WTC11 (cell line): ENCODE measurements at regions not wholly inside any gene's neighbourhood (a gene's known extent, or its start where the extent isn't known, plus 50 kb on each side); places are given as distances from the start of the nearest gene placed in this dataset.

Source experiments
- ATAC-seq: fragments of 200-7000 bp; cut with Tn5 transposase; 2 replicates; pipeline ENCODE4 v1.10.0; 2021; ENCODE audit warnings: mild to moderate bottlenecking, moderate library complexity
- CTCF ChIA-PET: fragments of 300-600 bp; sonication (Branson Sonifier 250); formaldehyde crosslinking; loops from one replicate; lab custom pipeline; 2021; ENCODE audit warnings: antibody characterized with exemption; lab: Charles Lee
- POLR2A ChIA-PET: fragments of 350-600 bp; sonication (Branson Sonifier 250); formaldehyde crosslinking; loops from one replicate; lab custom pipeline; 2021; ENCODE audit warnings: antibody characterized with exemption; lab: Charles Lee
- DNase-seq: peaks from one replicate; pipeline ENCODE4 v3.0.0; 2021; ENCODE audit warnings: low spot score
- H3K27ac Mint-ChIP-seq: 2 replicates; pipeline ENCODE4 v1.8.0; 2021; ENCODE audit warnings: mixed read lengths
- H3K27me3 Mint-ChIP-seq: 2 replicates; pipeline ENCODE4 v1.8.0; 2021; ENCODE audit warnings: low read depth, mild to moderate bottlenecking, moderate library complexity, mixed read lengths
- H3K36me3 Mint-ChIP-seq: 2 replicates; pipeline ENCODE4 v1.8.0; 2021; ENCODE audit warnings: mixed read lengths
- H3K4me1 Mint-ChIP-seq: 2 replicates; pipeline ENCODE4 v1.8.0; 2022; ENCODE audit warnings: mixed read lengths
- H3K4me3 Mint-ChIP-seq: 2 replicates; pipeline ENCODE4 v1.8.0; 2021; ENCODE audit warnings: mild to moderate bottlenecking, moderate library complexity, mixed read lengths
- H3K9me3 Mint-ChIP-seq: 2 replicates; pipeline ENCODE4 v1.8.0; 2021; ENCODE audit warnings: mixed read lengths
- ATF1 ChIP-seq: sonication (generic); formaldehyde crosslinking; IDR thresholded peaks from 2 replicates; pipeline ENCODE4 v1.8.1; 2023; ENCODE audit warnings: mild to moderate bottlenecking, moderate library complexity, missing genetic modification reagents
- ATF2 ChIP-seq: sonication (generic); formaldehyde crosslinking; IDR thresholded peaks from 2 replicates; pipeline ENCODE4 v1.8.1; 2022; ENCODE audit warnings: low read depth, missing genetic modification reagents, borderline replicate concordance
- CREB1 ChIP-seq: sonication (generic); formaldehyde crosslinking; IDR thresholded peaks from 2 replicates; pipeline ENCODE4 v1.8.0; 2023; ENCODE audit warnings: mild to moderate bottlenecking, missing genetic modification reagents
- ELF4 ChIP-seq: sonication (generic); formaldehyde crosslinking; IDR thresholded peaks from 2 replicates; pipeline ENCODE4 v1.8.1; 2022; ENCODE audit warnings: low read depth, mild to moderate bottlenecking, moderate library complexity, missing genetic modification reagents
- ESRRA ChIP-seq: sonication (generic); formaldehyde crosslinking; IDR thresholded peaks from 2 replicates; pipeline ENCODE4 v1.8.1; 2022; ENCODE audit warnings: mild to moderate bottlenecking, missing genetic modification reagents, borderline replicate concordance
- FOXK1 ChIP-seq: sonication (generic); formaldehyde crosslinking; IDR thresholded peaks from 2 replicates; pipeline ENCODE4 v1.8.0; 2022; ENCODE audit warnings: mild to moderate bottlenecking, moderate library complexity, missing genetic modification reagents
- JAZF1 ChIP-seq: fragments of 250-450 bp; sonication (Bioruptor Pico); IDR thresholded peaks from 2 replicates; pipeline ENCODE4 v1.9.0; 2021; ENCODE audit warnings: moderate library complexity, mild to moderate bottlenecking, inconsistent platforms
- KAT7 ChIP-seq: sonication (generic); formaldehyde crosslinking; IDR thresholded peaks from 2 replicates; pipeline ENCODE4 v1.8.1; 2023; ENCODE audit warnings: missing genetic modification reagents, mild to moderate bottlenecking, borderline replicate concordance
- NFATC4 ChIP-seq: fragments of 250-450 bp; sonication (Bioruptor Pico); IDR thresholded peaks from 2 replicates; pipeline ENCODE4 v1.9.0; 2021; ENCODE audit warnings: mild to moderate bottlenecking
- NFE2L1 ChIP-seq: sonication (generic); formaldehyde crosslinking; IDR thresholded peaks from 2 replicates; pipeline ENCODE4 v1.8.1; 2023; ENCODE audit warnings: missing genetic modification reagents
- RELA ChIP-seq: sonication (generic); formaldehyde crosslinking; IDR thresholded peaks from 2 replicates; pipeline ENCODE4 v1.8.1; 2022; ENCODE audit warnings: missing genetic modification reagents, mild to moderate bottlenecking, borderline replicate concordance
- TCF7 ChIP-seq: sonication (generic); formaldehyde crosslinking; IDR thresholded peaks from 2 replicates; pipeline ENCODE4 v1.8.0; 2022; ENCODE audit warnings: mild to moderate bottlenecking, low read depth, missing genetic modification reagents, moderate library complexity
- USF2 ChIP-seq: sonication (generic); formaldehyde crosslinking; IDR thresholded peaks from 2 replicates; pipeline ENCODE4 v1.8.1; 2023; ENCODE audit warnings: mild to moderate bottlenecking, missing genetic modification reagents, moderate library complexity
- ZNF425 ChIP-seq: fragments of 250-450 bp; sonication (Bioruptor Pico); conservative IDR thresholded peaks from 2 replicates; pipeline ENCODE4 v1.9.0; 2021; ENCODE audit warnings: mild to moderate bottlenecking
- ZNF671 ChIP-seq: fragments of 250-450 bp; sonication (Bioruptor Pico); IDR thresholded peaks from 2 replicates; pipeline ENCODE4 v1.8.0; 2021; ENCODE audit warnings: mild to moderate bottlenecking
- TF ChIP-seq, protein P1 (sequence below): sonication (generic); formaldehyde crosslinking; conservative IDR thresholded peaks from 2 replicates; pipeline ENCODE4 v1.8.1; 2022; ENCODE audit warnings: mild to moderate bottlenecking, missing genetic modification reagents
- TF ChIP-seq, protein P2 (sequence below): sonication (generic); formaldehyde crosslinking; conservative IDR thresholded peaks from 2 replicates; pipeline ENCODE4 v1.8.1; 2023; ENCODE audit warnings: mild to moderate bottlenecking, low read depth, missing genetic modification reagents, moderate library complexity
- TF ChIP-seq, protein P3 (sequence below): sonication (generic); formaldehyde crosslinking; IDR thresholded peaks from 2 replicates; pipeline ENCODE4 v1.8.0; 2022; ENCODE audit warnings: mild to moderate bottlenecking, missing genetic modification reagents
- TF ChIP-seq, protein P4 (sequence below): fragments of 250-450 bp; sonication (Bioruptor Pico); IDR thresholded peaks from 2 replicates; pipeline ENCODE4 v1.9.0; 2021; ENCODE audit warnings: mild to moderate bottlenecking
- TF ChIP-seq, protein P5 (sequence below): sonication (generic); formaldehyde crosslinking; IDR thresholded peaks from 2 replicates; pipeline ENCODE4 v1.8.1; 2022; ENCODE audit warnings: low read depth, mild to moderate bottlenecking, moderate library complexity, missing genetic modification reagents, borderline replicate concordance

- ChIA-PET CTCF (no interaction called here), POLR2A (no interaction called here)
- Mint-ChIP-seq H3K27me3 (peaks cover 6% of the 10 kb centered on the region; the same call in 1 of the 2 replicates), H3K9me3 (peaks cover 3% of the 10 kb centered on the region), H3K36me3 (no peaks in the 10 kb centered on the region), H3K4me1 (no peaks in the 10 kb centered on the region), H3K27ac (no peak overlapping the region), H3K4me3 (no peak overlapping the region)
- TF ChIP-seq NFATC4 (CRISPR knock-in tag): no peak
- TF ChIP-seq, protein P1, sequence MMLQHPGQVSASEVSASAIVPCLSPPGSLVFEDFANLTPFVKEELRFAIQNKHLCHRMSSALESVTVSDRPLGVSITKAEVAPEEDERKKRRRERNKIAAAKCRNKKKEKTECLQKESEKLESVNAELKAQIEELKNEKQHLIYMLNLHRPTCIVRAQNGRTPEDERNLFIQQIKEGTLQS (CRISPR knock-in tag): no peak
- TF ChIP-seq, protein P2, sequence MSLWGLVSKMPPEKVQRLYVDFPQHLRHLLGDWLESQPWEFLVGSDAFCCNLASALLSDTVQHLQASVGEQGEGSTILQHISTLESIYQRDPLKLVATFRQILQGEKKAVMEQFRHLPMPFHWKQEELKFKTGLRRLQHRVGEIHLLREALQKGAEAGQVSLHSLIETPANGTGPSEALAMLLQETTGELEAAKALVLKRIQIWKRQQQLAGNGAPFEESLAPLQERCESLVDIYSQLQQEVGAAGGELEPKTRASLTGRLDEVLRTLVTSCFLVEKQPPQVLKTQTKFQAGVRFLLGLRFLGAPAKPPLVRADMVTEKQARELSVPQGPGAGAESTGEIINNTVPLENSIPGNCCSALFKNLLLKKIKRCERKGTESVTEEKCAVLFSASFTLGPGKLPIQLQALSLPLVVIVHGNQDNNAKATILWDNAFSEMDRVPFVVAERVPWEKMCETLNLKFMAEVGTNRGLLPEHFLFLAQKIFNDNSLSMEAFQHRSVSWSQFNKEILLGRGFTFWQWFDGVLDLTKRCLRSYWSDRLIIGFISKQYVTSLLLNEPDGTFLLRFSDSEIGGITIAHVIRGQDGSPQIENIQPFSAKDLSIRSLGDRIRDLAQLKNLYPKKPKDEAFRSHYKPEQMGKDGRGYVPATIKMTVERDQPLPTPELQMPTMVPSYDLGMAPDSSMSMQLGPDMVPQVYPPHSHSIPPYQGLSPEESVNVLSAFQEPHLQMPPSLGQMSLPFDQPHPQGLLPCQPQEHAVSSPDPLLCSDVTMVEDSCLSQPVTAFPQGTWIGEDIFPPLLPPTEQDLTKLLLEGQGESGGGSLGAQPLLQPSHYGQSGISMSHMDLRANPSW: no peak
- TF ChIP-seq ATF2 (CRISPR knock-in tag): no peak
- TF ChIP-seq ZNF671: no peak
- TF ChIP-seq KAT7 (CRISPR knock-in tag): no peak
- no peak for TF ChIP-seq ESRRA
- TF ChIP-seq CREB1: no peak
- no peak for TF ChIP-seq ATF1 (CRISPR knock-in tag)
- TF ChIP-seq ZNF425 (CRISPR knock-in tag): no peak
- no peak for TF ChIP-seq FOXK1
- TF ChIP-seq JAZF1 (CRISPR knock-in tag): no peak
- TF ChIP-seq NFE2L1 (CRISPR knock-in tag): no peak
- no peak for TF ChIP-seq RELA (CRISPR knock-in tag)
- TF ChIP-seq ELF4 (CRISPR knock-in tag): no peak
- TF ChIP-seq, protein P3, sequence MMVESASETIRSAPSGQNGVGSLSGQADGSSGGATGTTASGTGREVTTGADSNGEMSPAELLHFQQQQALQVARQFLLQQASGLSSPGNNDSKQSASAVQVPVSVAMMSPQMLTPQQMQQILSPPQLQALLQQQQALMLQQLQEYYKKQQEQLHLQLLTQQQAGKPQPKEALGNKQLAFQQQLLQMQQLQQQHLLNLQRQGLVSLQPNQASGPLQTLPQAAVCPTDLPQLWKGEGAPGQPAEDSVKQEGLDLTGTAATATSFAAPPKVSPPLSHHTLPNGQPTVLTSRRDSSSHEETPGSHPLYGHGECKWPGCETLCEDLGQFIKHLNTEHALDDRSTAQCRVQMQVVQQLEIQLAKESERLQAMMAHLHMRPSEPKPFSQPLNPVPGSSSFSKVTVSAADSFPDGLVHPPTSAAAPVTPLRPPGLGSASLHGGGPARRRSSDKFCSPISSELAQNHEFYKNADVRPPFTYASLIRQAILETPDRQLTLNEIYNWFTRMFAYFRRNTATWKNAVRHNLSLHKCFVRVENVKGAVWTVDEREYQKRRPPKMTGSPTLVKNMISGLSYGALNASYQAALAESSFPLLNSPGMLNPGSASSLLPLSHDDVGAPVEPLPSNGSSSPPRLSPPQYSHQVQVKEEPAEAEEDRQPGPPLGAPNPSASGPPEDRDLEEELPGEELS (CRISPR knock-in tag): no peak
- TF ChIP-seq, protein P4, sequence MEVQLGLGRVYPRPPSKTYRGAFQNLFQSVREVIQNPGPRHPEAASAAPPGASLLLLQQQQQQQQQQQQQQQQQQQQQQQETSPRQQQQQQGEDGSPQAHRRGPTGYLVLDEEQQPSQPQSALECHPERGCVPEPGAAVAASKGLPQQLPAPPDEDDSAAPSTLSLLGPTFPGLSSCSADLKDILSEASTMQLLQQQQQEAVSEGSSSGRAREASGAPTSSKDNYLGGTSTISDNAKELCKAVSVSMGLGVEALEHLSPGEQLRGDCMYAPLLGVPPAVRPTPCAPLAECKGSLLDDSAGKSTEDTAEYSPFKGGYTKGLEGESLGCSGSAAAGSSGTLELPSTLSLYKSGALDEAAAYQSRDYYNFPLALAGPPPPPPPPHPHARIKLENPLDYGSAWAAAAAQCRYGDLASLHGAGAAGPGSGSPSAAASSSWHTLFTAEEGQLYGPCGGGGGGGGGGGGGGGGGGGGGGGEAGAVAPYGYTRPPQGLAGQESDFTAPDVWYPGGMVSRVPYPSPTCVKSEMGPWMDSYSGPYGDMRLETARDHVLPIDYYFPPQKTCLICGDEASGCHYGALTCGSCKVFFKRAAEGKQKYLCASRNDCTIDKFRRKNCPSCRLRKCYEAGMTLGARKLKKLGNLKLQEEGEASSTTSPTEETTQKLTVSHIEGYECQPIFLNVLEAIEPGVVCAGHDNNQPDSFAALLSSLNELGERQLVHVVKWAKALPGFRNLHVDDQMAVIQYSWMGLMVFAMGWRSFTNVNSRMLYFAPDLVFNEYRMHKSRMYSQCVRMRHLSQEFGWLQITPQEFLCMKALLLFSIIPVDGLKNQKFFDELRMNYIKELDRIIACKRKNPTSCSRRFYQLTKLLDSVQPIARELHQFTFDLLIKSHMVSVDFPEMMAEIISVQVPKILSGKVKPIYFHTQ: no peak
- no peak for TF ChIP-seq TCF7
- TF ChIP-seq USF2 (CRISPR knock-in tag): no peak
- TF ChIP-seq, protein P5, sequence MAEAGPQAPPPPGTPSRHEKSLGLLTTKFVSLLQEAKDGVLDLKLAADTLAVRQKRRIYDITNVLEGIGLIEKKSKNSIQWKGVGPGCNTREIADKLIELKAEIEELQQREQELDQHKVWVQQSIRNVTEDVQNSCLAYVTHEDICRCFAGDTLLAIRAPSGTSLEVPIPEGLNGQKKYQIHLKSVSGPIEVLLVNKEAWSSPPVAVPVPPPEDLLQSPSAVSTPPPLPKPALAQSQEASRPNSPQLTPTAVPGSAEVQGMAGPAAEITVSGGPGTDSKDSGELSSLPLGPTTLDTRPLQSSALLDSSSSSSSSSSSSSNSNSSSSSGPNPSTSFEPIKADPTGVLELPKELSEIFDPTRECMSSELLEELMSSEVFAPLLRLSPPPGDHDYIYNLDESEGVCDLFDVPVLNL (CRISPR knock-in tag): no peak
- DNase-seq: no peak
- no peak for ATAC-seq
Measured at GRCh38 chr4:108450236-108450898, 170.0 kb upstream of the RPL34 start.
